ENCODE measurements at regions not wholly inside any gene's neighbourhood (a gene's known extent, or its start where the extent isn't known, plus 50 kb on each side); places are given as distances from the start of the nearest gene placed in this dataset.

GRCh38 chr1:73674945-73675561, 522.9 kb downstream of the LRRIQ3 start:
- no peaks in the 10 kb centered on the region for H4K20me1 ChIP-seq (replicated peaks; ENCODE audit: insufficient read depth)
- H3K27me3 Mint-ChIP-seq (ENCODE audit: insufficient read depth, low read depth, poor library complexity): no peaks in the 10 kb centered on the region
- DNase-seq (ENCODE audit: low spot score) (peak; percentile 60), ATAC-seq (peak; percentile 62)
- no peaks in the 10 kb centered on the region for H3K36me3 Mint-ChIP-seq (ENCODE audit: low read depth)
- no peaks in the 10 kb centered on the region for H3F3A ChIP-seq (replicated peaks; ENCODE audit: low read depth)
- H3K4me1 ChIP-seq (ENCODE audit: insufficient read depth): no peaks in the 10 kb centered on the region
- H3K4me3 Mint-ChIP-seq: no peak overlapping the region
- H3K4me1 Mint-ChIP-seq: no peaks in the 10 kb centered on the region
- TF ChIP-seq NANOG (IDR thresholded peaks at IDR 0.05; ENCODE audit: borderline replicate concordance) (no peak), EZH2phosphoT487 (IDR thresholded peaks at IDR 0.05; ENCODE audit: unreplicated experiment) (no peak), EZH2 (IDR thresholded peaks at IDR 0.05; ENCODE audit: low read depth, unreplicated experiment) (no peak), ZNF331 (CRISPR knock-in tag; IDR thresholded peaks at IDR 0.05; ENCODE audit: low read depth) (no peak), POLR2AphosphoS5 (IDR thresholded peaks at IDR 0.05; ENCODE audit: low read depth) (no peak), CTCF (conservative IDR thresholded peaks at IDR 0.05; ENCODE audit: low read depth in 2 of 2) (peak; percentile 67 to 69), ZNF114 (CRISPR knock-in tag; IDR thresholded peaks at IDR 0.05) (no peak)
- no peaks in the 10 kb centered on the region for H3K9me3 Mint-ChIP-seq
- H3K27ac ChIP-seq (ENCODE audit: low read depth): no peak overlapping the region
- no peak overlapping the region for H3K4me2 ChIP-seq
- H3K27ac Mint-ChIP-seq: no peak overlapping the region
- no peaks in the 10 kb centered on the region for H3K79me2 ChIP-seq (replicated peaks; ENCODE audit: insufficient read depth)
- H2AFZ ChIP-seq: no peak overlapping the region
- no peaks in the 10 kb centered on the region for H3K27me3 ChIP-seq (ENCODE audit: insufficient read depth)
- no peaks in the 10 kb centered on the region for H3K36me3 ChIP-seq (ENCODE audit: insufficient read depth)
- H3K4me3 ChIP-seq: no peak overlapping the region
- no peaks in the 10 kb centered on the region for H3K9me2 ChIP-seq (ENCODE audit: insufficient read depth)

DNA sequence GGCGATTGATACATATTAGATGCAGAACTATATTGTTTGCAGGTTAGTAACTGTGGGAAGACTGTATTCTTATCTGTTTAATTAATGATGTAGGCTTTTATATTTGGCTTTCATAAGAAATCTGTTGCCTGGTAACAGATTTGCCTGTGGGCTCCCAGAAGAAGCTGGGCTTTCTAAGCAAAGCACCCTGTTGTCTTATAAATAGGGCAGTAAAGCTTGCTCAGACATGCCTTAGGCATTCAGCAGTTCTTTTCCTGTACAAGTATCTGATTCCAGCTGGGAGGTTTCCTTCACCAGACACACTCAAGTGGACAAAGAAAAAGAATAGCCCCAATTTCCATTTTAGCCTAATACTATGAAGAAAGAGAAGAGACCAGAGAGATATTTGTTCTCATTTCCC, 524.0 kb downstream of the LRRIQ3 start:
- H3K9me3 Mint-ChIP-seq: peaks cover 4% of the 10 kb centered on the region; the same call in 2 of the 3 replicates
- Histone ChIP-seq H3K4me1 (ENCODE audit: insufficient read depth) (no peaks in the 10 kb centered on the region), H4K20me1 (replicated peaks; ENCODE audit: insufficient read depth) (no peaks in the 10 kb centered on the region), H3K79me2 (replicated peaks; ENCODE audit: insufficient read depth) (no peaks in the 10 kb centered on the region), H3F3A (replicated peaks; ENCODE audit: low read depth) (no peaks in the 10 kb centered on the region), H3K27ac (ENCODE audit: low read depth) (no peak overlapping the region), H3K27me3 (ENCODE audit: insufficient read depth) (no peaks in the 10 kb centered on the region), H3K36me3 (ENCODE audit: insufficient read depth) (no peaks in the 10 kb centered on the region), H3K4me2 (no peak overlapping the region), H2AFZ (no peak overlapping the region), H3K4me3 (no peak overlapping the region), H3K9me2 (ENCODE audit: insufficient read depth) (no peaks in the 10 kb centered on the region)
- H3K27ac Mint-ChIP-seq: no peak overlapping the region
- H3K4me1 Mint-ChIP-seq: no peaks in the 10 kb centered on the region
- no peaks in the 10 kb centered on the region for H3K27me3 Mint-ChIP-seq (ENCODE audit: insufficient read depth, low read depth, poor library complexity)
- no peak overlapping the region for H3K4me3 Mint-ChIP-seq
- no peak for DNase-seq (ENCODE audit: low spot score)
- no peak for ATAC-seq
- peaks cover 3% of the 10 kb centered on the region; the same call in 1 of the 3 replicates for H3K36me3 Mint-ChIP-seq (ENCODE audit: low read depth)
- TF ChIP-seq, protein P1, sequence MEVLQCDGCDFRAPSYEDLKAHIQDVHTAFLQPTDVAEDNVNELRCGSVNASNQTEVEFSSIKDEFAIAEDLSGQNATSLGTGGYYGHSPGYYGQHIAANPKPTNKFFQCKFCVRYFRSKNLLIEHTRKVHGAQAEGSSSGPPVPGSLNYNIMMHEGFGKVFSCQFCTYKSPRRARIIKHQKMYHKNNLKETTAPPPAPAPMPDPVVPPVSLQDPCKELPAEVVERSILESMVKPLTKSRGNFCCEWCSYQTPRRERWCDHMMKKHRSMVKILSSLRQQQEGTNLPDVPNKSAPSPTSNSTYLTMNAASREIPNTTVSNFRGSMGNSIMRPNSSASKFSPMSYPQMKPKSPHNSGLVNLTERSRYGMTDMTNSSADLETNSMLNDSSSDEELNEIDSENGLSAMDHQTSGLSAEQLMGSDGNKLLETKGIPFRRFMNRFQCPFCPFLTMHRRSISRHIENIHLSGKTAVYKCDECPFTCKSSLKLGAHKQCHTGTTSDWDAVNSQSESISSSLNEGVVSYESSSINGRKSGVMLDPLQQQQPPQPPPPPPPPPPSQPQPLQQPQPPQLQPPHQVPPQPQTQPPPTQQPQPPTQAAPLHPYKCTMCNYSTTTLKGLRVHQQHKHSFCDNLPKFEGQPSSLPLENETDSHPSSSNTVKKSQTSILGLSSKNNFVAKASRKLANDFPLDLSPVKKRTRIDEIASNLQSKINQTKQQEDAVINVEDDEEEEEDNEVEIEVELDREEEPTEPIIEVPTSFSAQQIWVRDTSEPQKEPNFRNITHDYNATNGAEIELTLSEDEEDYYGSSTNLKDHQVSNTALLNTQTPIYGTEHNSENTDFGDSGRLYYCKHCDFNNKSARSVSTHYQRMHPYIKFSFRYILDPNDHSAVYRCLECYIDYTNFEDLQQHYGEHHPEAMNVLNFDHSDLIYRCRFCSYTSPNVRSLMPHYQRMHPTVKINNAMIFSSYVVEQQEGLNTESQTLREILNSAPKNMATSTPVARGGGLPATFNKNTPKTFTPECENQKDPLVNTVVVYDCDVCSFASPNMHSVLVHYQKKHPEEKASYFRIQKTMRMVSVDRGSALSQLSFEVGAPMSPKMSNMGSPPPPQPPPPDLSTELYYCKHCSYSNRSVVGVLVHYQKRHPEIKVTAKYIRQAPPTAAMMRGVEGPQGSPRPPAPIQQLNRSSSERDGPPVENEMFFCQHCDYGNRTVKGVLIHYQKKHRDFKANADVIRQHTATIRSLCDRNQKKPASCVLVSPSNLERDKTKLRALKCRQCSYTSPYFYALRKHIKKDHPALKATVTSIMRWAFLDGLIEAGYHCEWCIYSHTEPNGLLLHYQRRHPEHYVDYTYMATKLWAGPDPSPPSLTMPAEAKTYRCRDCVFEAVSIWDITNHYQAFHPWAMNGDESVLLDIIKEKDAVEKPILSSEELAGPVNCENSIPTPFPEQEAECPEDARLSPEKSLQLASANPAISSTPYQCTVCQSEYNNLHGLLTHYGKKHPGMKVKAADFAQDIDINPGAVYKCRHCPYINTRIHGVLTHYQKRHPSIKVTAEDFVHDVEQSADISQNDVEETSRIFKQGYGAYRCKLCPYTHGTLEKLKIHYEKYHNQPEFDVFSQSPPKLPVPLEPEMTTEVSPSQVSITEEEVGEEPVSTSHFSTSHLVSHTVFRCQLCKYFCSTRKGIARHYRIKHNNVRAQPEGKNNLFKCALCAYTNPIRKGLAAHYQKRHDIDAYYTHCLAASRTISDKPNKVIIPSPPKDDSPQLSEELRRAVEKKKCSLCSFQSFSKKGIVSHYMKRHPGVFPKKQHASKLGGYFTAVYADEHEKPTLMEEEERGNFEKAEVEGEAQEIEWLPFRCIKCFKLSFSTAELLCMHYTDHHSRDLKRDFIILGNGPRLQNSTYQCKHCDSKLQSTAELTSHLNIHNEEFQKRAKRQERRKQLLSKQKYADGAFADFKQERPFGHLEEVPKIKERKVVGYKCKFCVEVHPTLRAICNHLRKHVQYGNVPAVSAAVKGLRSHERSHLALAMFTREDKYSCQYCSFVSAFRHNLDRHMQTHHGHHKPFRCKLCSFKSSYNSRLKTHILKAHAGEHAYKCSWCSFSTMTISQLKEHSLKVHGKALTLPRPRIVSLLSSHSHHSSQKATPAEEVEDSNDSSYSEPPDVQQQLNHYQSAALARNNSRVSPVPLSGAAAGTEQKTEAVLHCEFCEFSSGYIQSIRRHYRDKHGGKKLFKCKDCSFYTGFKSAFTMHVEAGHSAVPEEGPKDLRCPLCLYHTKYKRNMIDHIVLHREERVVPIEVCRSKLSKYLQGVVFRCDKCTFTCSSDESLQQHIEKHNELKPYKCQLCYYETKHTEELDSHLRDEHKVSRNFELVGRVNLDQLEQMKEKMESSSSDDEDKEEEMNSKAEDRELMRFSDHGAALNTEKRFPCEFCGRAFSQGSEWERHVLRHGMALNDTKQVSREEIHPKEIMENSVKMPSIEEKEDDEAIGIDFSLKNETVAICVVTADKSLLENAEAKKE (CRISPR knock-in tag; IDR thresholded peaks at IDR 0.05): no peak
- TF ChIP-seq NANOG (IDR thresholded peaks at IDR 0.05; ENCODE audit: borderline replicate concordance) (no peak), EZH2 (IDR thresholded peaks at IDR 0.05; ENCODE audit: low read depth, unreplicated experiment) (no peak), EZH2phosphoT487 (IDR thresholded peaks at IDR 0.05; ENCODE audit: unreplicated experiment) (no peak), CTCF (conservative IDR thresholded peaks at IDR 0.05; ENCODE audit: low read depth in 2 of 2) (no peak), ETS1 (IDR thresholded peaks at IDR 0.05) (no peak), CREB1 (CRISPR knock-in tag; IDR thresholded peaks at IDR 0.05; ENCODE audit: low read depth) (no peak)

Measured in GM23338 (cell line).